ENCODE measurements at regions not wholly inside any gene's neighbourhood (a gene's known extent, or its start where the extent isn't known, plus 50 kb on each side); places are given as distances from the start of the nearest gene placed in this dataset.
"Not testable (repeated sequence)": the region's sequence is repeated elsewhere in the genome, so short reads cannot be mapped to it uniquely, and the experiment has no call there.

DNA sequence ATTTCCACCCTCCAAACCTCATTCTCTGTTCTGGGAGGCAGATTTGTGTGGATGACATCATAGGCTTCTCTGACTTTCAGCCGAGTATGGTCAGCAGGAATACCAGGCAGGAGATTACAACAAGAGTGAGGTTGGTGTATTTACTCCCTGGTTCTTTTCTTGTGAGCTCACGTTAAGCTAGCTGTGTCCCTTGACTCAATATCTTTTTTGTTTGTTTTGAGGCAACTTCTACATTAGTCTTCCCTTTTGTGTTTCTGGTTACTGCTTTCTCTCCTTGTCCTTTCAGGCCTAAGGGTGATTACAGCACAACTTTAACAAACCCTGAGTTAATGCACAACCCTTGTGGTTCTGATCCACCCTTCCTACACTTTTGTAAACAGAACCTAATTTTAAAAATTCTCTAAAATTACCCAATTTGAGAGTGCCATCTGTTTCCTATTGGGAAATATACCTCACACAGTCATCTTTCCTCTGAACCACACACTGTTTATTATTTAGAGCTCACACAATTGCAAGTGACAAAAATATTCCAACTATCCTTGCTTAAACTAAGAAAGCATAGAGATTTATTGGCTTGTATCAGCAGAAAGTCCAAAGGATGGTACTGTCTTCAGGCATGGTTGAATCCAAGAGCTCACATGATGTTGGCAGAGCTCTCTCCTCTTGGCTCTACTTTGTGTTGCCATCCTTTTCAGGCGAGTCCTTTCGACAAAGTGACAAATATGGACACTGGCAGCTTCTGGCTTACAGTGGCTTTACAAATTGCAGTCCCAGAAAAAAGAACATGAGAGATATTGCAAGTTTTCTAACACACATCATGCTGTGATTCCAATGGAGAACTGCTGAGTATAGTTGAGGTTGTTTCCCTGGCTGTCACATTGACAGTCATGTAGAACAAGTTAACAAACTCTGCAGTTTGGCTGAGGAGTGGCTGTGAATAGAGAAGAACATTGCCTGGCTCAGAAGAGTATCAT is 150.5 kb upstream of the DDIT4L start:
- H3K4me1 ChIP-seq (ENCODE audit: control insufficient read depth in 5 of 5, insufficient read depth in 5 of 5, low read length in 5 of 5) = no peaks in the 10 kb centered on the region
- DNase-seq = no peak
- no peak overlapping the region for H3K9ac ChIP-seq (ENCODE audit: insufficient read depth in 1 of 2, low read length in 2 of 2)
- no peak overlapping the region for H3K4me3 ChIP-seq
- H3K9me3 ChIP-seq (ENCODE audit: control insufficient read depth in 4 of 4, insufficient read depth in 3 of 4, low read length in 3 of 4) = no peaks in the 10 kb centered on the region
- 61 to 68% methylated on average over 4 of the region's 4 CpGs for WGBS, 2 donors
- H3K27ac ChIP-seq (ENCODE audit: low read depth in 1 of 2, low read length in 1 of 2) = no peak overlapping the region
- ATAC-seq (ENCODE audit: insufficient read depth, low FRiP score) = no peak
- no peaks in the 10 kb centered on the region for H3K27me3 ChIP-seq (ENCODE audit: control insufficient read depth in 3 of 3, insufficient read depth in 3 of 3, low read length in 2 of 3)
- TF ChIP-seq, protein P1, sequence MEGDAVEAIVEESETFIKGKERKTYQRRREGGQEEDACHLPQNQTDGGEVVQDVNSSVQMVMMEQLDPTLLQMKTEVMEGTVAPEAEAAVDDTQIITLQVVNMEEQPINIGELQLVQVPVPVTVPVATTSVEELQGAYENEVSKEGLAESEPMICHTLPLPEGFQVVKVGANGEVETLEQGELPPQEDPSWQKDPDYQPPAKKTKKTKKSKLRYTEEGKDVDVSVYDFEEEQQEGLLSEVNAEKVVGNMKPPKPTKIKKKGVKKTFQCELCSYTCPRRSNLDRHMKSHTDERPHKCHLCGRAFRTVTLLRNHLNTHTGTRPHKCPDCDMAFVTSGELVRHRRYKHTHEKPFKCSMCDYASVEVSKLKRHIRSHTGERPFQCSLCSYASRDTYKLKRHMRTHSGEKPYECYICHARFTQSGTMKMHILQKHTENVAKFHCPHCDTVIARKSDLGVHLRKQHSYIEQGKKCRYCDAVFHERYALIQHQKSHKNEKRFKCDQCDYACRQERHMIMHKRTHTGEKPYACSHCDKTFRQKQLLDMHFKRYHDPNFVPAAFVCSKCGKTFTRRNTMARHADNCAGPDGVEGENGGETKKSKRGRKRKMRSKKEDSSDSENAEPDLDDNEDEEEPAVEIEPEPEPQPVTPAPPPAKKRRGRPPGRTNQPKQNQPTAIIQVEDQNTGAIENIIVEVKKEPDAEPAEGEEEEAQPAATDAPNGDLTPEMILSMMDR (IDR thresholded peaks at IDR 0.05; ENCODE audit: control extremely low read depth, extremely low read depth) = no peak
- H3K36me3 ChIP-seq (ENCODE audit: control insufficient read depth in 4 of 4, insufficient read depth in 4 of 4, low read length in 4 of 4) = no peaks in the 10 kb centered on the region

DNA sequence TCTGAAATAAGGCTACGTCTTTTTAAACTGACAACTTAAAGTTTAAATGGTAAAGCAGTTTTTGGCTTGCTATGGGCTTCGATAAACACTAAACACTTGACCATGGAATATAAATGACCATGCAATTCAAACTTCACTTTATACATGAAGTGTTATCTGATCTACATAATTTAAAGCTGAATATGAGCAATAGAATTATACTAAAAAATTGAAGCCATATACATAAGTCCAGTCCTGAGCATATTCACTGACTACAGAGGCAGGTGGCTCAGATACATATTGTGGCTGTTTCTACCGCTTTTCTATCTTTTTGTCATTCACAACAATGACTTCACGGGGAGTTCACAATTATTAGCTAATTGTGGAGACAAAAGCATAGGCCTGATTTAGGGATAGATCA is 149.6 kb upstream of the DDIT4L start:
- Histone ChIP-seq H3K36me3 (ENCODE audit: control insufficient read depth in 4 of 4, insufficient read depth in 4 of 4, low read length in 4 of 4) (no peaks in the 10 kb centered on the region), H3K9me3 (ENCODE audit: control insufficient read depth in 4 of 4, insufficient read depth in 3 of 4, low read length in 3 of 4) (peaks cover 0 to 4% (median 0%) of the 10 kb centered on the region in 4 donors), H3K4me3 (no peak overlapping the region), H3K27me3 (ENCODE audit: control insufficient read depth in 3 of 3, insufficient read depth in 3 of 3, low read length in 2 of 3) (no peaks in the 10 kb centered on the region), H3K4me1 (ENCODE audit: control insufficient read depth in 5 of 5, insufficient read depth in 5 of 5, low read length in 5 of 5) (no peaks in the 10 kb centered on the region), H3K27ac (ENCODE audit: low read depth in 1 of 2, low read length in 1 of 2) (no peak overlapping the region), H3K9ac (ENCODE audit: insufficient read depth in 1 of 2, low read length in 2 of 2) (no peak overlapping the region)
- TF ChIP-seq, protein P1 (IDR thresholded peaks at IDR 0.05; ENCODE audit: control extremely low read depth, extremely low read depth) = no peak
- 88 to 95% methylated on average over 4 of the region's 4 CpGs for WGBS, 2 donors
- DNase-seq (no peak), ATAC-seq (ENCODE audit: insufficient read depth, low FRiP score) (no peak)

DNA sequence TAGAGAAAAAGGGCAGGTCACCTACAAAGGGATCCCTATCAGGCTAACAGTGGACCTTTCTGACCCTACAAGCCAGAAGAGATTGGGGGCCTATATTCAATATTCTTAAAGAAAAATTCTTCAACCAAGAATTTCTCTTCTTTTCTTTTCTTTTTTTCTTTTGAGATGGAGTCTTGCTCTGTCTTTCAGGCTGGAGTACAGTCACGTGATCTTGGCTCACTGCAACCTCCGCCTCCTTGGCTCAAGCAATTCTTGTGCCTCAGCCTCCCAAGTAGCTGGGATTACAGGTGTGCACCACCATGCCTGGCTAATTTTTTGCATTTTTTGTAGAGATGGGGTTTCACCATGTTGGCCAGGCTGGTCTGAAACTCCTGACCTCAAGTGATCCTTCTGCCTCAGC is 143.2 kb upstream of the DDIT4L start:
- H3K4me1 ChIP-seq (ENCODE audit: control insufficient read depth in 5 of 5, insufficient read depth in 5 of 5, low read length in 5 of 5); DNase-seq; H3K4me3 ChIP-seq; H3K27me3 ChIP-seq (ENCODE audit: control insufficient read depth in 3 of 3, insufficient read depth in 3 of 3, low read length in 2 of 3); ATAC-seq (ENCODE audit: insufficient read depth, low FRiP score); H3K9ac ChIP-seq (ENCODE audit: insufficient read depth in 1 of 2, low read length in 2 of 2); H3K36me3 ChIP-seq (ENCODE audit: control insufficient read depth in 4 of 4, insufficient read depth in 4 of 4, low read length in 4 of 4); H3K27ac ChIP-seq (ENCODE audit: low read depth in 1 of 2, low read length in 1 of 2): not testable (repeated sequence)
- 94 to 96% methylated on average over 2 of the region's 2 CpGs for WGBS, 2 donors
- H3K9me3 ChIP-seq (ENCODE audit: control insufficient read depth in 4 of 4, insufficient read depth in 3 of 4, low read length in 3 of 4) = peaks cover 0 to 12% (median 7%) of the 10 kb centered on the region in 4 donors

DNA sequence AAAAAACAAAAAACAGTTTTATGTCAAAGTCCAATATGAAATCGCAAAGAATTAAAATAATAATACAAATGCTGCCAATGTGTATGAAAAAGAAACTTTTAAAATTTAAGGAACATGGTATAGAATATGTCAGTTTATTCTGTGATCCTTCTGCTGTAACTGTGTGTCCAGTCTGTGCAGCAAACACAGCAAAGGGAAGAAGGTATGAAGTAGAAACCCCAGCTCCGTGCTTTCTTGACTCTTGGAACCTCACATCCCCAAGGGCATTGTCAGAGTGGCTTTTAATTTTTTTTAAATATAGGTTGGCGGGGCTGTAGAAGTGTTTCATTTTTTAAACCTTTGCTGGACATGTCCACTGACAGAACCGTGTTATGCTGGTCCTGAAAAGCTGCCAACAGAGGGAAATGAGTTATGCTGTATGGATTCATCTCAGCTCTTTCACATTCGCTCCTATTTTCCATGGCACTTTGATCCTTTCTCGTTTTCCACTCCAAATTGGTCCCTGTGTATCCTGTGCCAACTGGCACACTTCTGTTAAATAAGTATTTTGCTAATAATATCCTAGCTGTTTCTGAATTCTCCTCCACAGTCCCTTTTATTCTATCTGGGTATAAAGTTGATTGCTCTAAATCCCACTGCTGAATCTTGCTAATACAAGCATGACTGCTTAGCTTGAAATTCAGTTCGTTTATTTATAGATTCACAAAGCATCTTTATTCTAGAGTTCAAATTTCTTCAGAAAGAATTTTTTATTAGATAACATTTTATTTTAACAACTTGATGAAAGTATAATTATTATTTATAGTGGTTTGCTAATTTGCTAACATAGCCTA is 127.0 kb upstream of the DDIT4L start:
- no peaks in the 10 kb centered on the region for H3K27me3 ChIP-seq (ENCODE audit: control insufficient read depth in 3 of 3, insufficient read depth in 3 of 3, low read length in 2 of 3)
- DNase-seq = peak in 2 of 3 donors; percentile 26 to 30
- H3K9ac ChIP-seq (ENCODE audit: insufficient read depth in 1 of 2, low read length in 2 of 2) = no peak overlapping the region
- no peaks in the 10 kb centered on the region for H3K9me3 ChIP-seq (ENCODE audit: control insufficient read depth in 4 of 4, insufficient read depth in 3 of 4, low read length in 3 of 4)
- TF ChIP-seq, protein P1 (IDR thresholded peaks at IDR 0.05; ENCODE audit: control extremely low read depth, extremely low read depth) = no peak
- no peak overlapping the region for H3K27ac ChIP-seq (ENCODE audit: low read depth in 1 of 2, low read length in 1 of 2)
- H3K36me3 ChIP-seq (ENCODE audit: control insufficient read depth in 4 of 4, insufficient read depth in 4 of 4, low read length in 4 of 4) = no peaks in the 10 kb centered on the region
- peaks cover 0 to 3% (median 0%) of the 10 kb centered on the region in 5 donors for H3K4me1 ChIP-seq (ENCODE audit: control insufficient read depth in 5 of 5, insufficient read depth in 5 of 5, low read length in 5 of 5)
- 46 to 74% methylated on average over 7 of the region's 7 CpGs for WGBS, 2 donors
- ATAC-seq (ENCODE audit: insufficient read depth, low FRiP score) = no peak
- no peak overlapping the region for H3K4me3 ChIP-seq

All from lung (tissue), 11 donors.